ENCODE measurements at regions not wholly inside any gene's neighbourhood (a gene's known extent, or its start where the extent isn't known, plus 50 kb on each side); places are given as distances from the start of the nearest gene placed in this dataset.
"Not testable (repeated sequence)": the region's sequence is repeated elsewhere in the genome, so short reads cannot be mapped to it uniquely, and the experiment has no call there.

DNA sequence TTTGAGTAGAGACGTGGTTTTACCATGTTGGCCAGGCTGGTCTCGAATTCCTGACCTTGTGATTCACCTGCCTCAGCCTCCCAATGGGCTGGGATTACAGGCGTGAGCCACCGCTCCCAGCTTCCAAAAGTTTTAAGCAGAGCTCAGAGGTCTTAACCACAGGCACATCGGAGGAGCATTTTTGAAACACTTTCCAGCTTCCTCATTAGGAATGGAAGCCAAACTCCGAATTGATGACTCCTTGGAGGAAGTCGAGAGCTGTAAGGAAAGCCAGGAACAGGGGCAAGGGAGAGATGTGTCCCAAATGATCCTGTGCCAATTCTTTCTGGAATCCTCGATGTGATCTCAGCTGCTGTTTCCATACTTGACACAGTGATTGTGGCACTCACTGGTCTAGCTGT lies 56.2 kb upstream of the CCZ1B start:
- H3K27ac ChIP-seq: not testable (repeated sequence)

DNA sequence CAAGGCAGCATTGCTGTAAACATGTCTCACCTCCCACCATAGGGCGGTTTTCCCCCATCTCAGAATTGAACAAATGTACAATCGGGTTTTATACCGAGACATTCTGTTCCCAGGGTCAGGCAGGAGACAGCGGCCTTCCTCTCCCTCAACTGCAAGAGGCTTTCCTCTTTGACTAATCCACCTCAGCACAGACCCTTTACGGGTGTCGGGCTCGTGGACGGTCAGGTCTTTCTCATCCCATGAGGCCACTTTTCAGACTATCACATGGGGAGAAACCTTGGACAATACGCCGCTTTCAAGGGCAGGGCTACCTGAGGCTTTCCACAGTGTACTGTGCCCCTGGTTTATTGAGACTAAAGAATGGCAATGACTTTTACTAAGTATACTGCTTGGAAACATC lies 57.7 kb upstream of the CCZ1B start:
- not testable (repeated sequence) for H3K27ac ChIP-seq

DNA sequence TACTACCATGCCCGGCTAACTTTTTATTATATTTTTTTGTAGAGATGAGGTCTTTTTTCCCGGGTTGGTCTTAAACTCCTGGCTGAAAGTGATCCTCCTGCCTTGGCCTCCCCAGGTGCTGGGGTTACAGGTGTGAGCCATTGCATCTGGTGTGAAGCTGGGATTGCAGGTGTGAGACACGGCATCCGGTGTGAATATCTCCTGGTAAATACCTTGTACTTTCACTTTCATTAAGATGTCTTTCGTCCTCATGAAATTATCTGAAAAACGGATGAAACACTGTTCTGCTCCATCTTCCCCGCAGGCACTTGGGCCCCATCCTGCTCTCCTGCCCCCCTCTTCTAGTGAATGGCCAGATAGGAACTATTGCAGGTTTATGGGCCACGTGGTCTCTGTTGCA lies 60.1 kb upstream of the CCZ1B start:
- H3K27ac ChIP-seq: no peak overlapping the region
- TF ChIP-seq, protein P1, sequence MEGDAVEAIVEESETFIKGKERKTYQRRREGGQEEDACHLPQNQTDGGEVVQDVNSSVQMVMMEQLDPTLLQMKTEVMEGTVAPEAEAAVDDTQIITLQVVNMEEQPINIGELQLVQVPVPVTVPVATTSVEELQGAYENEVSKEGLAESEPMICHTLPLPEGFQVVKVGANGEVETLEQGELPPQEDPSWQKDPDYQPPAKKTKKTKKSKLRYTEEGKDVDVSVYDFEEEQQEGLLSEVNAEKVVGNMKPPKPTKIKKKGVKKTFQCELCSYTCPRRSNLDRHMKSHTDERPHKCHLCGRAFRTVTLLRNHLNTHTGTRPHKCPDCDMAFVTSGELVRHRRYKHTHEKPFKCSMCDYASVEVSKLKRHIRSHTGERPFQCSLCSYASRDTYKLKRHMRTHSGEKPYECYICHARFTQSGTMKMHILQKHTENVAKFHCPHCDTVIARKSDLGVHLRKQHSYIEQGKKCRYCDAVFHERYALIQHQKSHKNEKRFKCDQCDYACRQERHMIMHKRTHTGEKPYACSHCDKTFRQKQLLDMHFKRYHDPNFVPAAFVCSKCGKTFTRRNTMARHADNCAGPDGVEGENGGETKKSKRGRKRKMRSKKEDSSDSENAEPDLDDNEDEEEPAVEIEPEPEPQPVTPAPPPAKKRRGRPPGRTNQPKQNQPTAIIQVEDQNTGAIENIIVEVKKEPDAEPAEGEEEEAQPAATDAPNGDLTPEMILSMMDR (conservative IDR thresholded peaks at IDR 0.05): no peak

DNA sequence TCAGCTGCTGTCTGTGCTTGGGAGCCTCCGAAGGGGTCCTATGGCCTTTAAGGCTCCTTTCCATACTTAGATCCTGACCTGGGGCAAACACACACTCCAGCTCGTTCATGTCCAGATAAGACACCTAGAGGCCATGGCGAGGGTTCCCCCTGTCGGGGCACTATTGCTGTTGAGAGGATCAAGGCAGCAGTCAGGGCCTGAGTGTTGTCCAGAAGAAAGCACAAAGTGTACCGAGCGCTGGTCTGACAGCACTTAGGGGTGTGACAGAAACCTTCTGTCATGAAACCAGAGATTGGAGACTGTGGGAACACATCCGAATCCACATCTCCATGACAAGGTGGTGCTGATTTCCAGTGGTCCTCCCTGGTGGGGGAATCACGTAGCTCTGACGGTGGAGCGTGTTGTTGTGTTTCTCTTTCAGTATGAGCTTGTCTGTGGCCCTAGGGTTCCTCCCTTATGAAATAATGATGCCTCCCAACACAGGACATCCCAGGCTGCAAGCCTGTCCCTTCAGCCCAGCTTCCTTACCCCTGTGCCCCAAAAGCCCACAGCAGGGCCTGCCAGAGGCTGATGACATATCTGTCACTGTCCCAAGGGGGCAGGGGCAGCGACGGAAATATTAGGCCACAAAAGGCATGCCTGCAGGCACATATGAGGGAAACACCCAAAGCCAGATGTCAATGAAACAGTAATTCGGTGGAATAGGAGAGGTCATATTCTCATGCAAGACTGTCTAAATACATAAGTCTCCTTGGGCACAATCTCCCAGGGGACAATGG lies 62.4 kb upstream of the CCZ1B start:
- not testable (repeated sequence) for H3K27ac ChIP-seq

DNA sequence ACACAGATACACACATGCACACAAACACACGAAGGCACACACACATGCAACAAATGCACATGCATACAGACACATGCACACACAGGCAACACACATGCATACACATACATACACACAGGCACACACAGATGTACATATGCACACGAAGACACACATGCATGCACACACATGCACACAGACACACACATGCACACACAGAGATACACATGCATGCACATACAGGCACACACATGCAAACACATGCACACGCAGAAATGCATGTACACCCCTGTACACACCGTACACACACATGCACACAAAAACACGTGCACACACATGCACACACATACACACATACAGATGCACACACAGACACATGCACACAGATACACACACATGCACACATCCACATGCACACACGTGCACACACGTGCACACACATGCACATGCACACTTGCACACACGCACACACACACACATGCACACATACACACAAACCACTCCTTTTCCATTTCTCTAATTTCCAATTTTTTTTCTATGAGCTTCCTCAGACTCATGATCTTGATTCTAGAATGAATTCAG lies 63.3 kb upstream of the CCZ1B start:
- TF ChIP-seq, protein P1 (conservative IDR thresholded peaks at IDR 0.05): no peak
- H3K27ac ChIP-seq: no peak overlapping the region

DNA sequence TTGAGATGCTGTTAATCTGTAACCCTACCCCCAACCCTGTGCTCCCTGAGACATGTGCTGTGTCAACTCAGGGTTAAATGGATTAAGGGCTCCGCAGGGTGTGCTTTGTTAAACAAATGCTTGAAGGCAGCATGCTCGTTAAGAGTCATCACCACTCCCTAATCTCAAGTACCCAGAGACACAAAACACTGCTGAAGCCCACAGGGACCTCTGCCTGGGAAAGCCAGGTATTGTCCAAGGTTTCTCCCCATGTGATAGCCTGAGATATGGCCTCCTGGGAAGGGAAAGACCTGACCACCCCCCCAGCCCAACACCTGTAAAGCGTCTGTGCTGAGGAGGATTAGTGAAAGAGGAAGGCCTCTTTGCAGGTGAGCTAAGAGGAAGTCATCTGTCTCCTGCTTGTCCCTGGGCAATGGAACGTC lies 76.0 kb upstream of the CCZ1B start:
- not testable (repeated sequence) for H3K27ac ChIP-seq

DNA sequence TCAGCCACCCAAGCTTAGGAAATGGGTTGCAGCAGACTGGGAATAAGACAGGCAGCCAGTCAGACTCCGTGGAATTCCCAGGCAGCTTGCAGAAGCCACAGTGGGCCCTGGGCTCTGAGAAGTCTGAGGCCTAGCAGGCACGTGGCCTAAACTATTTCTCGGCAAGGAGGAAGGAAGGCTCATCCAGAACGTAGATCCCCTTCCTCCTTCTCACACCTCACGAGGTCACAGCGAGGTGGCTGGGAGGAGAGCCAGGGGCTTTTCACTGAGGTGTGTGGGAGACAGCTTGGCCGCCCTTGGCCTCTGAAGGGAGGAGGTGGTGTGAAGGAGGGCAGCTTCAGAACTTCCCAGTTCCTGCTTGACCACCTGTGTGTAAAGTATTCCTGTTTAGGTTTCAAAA lies 77.2 kb upstream of the CCZ1B start:
- not testable (repeated sequence) for H3K27ac ChIP-seq

DNA sequence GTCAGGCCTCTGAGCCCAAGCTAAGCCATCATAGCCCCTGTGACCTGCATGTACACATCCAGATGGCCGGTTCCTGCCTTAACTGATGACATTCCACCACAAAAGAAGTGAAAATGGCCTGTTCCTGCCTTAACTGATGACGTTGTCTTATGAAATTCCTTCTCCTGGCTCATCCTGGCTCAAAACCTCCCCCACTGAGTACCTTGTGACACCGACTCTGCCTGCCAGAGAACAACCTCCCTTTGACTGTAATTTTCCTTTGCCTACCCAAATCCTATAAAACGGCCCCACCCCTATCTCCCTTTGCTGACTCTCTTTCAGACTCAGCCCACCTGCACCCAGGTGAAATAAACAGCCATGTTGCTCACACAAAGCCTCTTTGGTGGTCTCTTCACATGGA lies 77.7 kb upstream of the CCZ1B start:
- not testable (repeated sequence) for H3K27ac ChIP-seq

DNA sequence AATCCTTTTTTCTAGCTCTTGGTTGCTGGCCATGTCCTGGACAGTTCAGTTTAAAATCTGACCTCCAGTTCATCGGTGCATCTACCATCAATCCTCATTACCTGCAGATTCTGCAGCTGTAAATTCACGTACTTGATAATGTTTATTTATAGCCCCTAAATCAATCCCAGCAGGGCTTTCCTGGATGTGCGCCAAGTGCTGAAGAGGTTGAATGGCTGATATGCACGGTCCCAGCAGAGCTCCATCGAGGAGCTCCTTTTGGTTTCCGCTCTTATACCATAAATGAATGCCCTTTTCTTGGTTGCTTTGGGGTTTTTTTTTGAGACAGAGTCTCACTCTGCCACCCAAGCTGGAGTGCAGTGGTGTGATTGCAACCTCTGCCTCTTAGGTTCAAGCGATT lies 91.2 kb upstream of the CCZ1B start:
- H3K27ac ChIP-seq: no peak overlapping the region
- TF ChIP-seq, protein P1 (conservative IDR thresholded peaks at IDR 0.05): no peak

DNA sequence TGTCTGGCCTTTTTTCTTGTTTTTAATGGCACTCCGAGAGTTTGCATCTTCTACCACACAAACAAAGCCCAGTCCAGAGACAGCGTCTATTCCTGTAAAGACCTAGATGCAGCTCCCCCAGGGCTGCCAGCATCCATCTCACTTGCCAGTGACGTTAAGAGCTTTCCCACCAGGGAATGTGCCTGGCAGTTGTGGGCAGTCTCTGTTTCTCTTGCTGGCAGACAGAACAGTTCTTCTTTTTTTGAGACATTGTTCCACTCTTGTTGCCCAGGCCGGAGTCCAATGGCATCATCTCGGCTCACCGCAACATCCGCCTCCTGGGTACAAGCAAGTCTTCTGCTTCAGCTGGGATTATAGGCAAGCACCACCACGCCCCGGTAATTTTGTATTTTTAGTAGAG lies 93.1 kb upstream of the CCZ1B start:
- H3K27ac ChIP-seq: not testable (repeated sequence)

DNA sequence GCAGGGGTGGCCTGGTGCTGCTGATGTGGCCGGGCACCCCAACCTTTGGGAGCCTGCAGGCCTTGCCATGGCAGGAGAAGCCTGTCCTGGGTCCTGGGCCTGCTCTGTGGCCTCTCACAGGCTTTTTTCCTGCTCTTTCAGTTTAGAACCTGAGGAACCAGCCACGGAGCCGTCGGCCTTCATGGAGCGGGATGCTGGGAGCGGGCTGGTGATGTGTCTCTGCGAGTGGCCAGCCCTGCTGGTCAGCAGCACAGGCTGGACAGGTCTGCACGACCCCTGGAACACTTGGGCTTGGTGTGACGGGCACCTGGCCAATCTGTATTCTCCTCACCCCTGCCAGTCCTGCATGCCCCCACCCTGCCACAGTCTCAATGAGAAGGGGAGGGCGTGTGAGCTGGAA lies 98.4 kb upstream of the CCZ1B start:
- H3K27ac ChIP-seq: not testable (repeated sequence)

DNA sequence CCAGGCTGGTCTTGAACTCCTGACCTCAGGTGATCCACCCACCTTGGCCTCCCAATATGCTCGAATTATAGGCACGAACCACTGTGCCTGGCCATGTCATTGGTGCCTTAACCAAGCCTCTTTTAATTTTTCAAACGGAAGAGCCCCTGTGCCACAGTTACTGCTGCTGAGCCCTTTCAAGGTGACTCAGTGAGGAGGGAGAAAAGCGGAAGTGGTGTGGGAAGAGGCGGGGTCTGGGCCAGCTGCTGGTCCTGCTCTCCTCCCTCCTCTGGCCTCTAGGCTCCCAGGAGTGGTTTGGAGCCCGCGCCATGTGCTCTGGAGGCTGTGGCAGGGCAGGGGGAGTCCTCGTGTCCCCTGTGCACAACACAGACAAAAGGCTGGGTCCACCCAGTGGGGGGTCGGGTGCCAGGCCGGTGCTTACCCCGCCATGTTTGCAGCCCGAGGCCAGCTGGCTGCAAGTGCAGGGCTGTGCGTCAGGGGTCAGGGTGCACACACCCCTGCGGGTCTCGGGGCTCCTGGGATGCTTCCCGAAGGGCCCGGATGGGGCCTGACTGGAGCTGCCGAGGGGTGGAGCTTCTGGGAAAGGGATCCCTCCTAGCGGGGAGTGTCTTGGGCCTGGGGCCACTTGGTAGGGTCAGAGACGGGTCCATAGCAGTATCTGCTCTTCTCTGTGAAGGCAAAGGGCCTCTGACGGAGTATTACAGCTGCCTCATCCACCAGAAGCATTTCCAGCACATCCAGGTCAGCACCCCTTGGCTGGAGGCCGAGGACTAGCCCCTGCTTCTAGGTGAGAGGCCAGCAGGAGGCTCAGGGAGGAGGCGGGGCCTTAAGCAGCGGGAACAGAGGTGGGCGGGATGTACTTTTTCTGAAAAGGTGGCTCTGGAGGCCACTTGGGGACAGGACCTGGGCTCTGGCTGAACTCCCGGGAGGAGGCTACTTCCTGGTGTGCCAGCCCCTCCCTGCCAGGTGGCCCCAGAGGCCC lies 100.4 kb upstream of the CCZ1B start:
- not testable (repeated sequence) for H3K27ac ChIP-seq

DNA sequence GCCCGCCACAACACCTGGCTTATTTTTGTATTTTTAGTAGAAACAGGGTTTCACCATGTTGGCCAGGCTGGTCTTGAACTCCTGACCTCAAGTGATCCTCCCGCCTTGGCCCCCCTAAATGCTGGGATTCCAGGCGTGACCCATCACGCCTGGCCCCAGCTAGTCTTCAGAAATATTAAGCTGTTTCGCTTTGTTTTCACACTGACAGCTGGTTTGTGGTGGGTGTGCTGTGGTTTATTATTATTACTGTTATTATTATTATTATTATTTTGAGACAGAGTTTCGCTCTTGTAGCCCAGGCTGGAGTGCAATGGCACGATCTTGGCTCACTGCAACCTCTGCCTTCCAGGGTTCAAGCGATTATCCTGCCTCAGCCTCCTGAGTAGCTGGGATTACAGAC lies 101.6 kb upstream of the CCZ1B start:
- not testable (repeated sequence) for H3K27ac ChIP-seq

DNA sequence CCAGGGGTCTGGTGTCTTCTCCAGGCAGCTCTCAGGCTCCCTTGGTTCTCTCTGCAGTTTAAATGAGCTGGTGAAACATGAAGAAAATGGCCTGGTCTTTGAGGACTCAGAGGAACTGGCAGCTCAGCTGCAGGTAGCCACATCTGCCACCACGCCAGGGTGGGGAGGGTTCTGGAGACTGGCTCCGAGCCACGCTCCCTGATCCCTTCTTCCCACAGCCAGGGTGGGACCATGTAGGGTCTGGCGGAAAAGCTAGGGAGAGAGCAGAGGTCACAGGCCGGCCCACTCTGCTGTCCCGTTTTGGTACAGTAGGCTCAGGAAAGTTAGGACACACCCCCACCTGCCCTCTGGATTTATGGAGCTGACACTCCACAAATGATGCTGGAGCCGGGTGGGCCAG lies 103.5 kb upstream of the CCZ1B start:
- not testable (repeated sequence) for H3K27ac ChIP-seq

DNA sequence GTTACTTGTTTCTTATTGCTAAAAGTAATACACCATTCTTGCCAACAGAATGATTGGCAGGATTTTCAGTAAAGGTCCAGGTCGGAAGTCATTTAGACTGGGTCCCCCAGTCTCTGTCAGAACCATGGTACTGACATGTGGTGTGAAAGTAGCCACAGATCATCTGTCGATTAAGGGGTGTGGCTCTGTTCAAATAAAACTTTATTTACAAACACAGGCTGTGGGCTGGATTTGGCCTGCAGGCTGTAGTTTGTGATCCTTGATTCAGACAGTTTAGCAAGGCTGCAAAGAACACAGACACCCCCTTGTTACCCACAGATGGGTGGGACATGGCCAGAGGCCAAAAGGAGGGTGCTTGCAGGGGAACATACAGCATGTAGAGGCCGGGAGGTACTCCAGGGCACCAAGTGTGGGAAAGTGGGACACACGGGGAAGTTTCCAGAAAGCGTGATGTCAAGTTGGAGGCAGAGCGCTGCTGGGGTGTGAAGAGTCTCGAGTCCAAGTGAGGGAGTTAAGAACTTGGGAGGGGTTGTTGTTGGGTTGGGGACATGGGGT lies 104.1 kb upstream of the CCZ1B start:
- not testable (repeated sequence) for H3K27ac ChIP-seq
